ENCODE measurements at regions not wholly inside any gene's neighbourhood (a gene's known extent, or its start where the extent isn't known, plus 50 kb on each side); places are given as distances from the start of the nearest gene placed in this dataset.

- POLR2A ChIA-PET: no interaction called here
- no peaks in the 10 kb centered on the region for H3K36me3 ChIP-seq (ENCODE audit: control insufficient read depth in 4 of 4, insufficient read depth in 4 of 4, low read length in 3 of 4)
- H3K9me3 ChIP-seq (ENCODE audit: control extremely low read depth in 1 of 5, control insufficient read depth in 4 of 5, insufficient read depth in 2 of 5, low read depth in 1 of 5, low read length in 4 of 5): no peaks in the 10 kb centered on the region
- WGBS (ENCODE audit: insufficient coverage): 100% methylated on average over 1 of the region's 4 CpGs
- H3K27ac ChIP-seq (ENCODE audit: insufficient read depth in 1 of 2, low read depth in 1 of 2, low read length in 2 of 2, poor library complexity in 1 of 2, severe bottlenecking in 2 of 2): no peak overlapping the region
- H3K4me3 ChIP-seq (ENCODE audit: control insufficient read depth in 1 of 7, extremely low read depth in 1 of 7, insufficient read depth in 4 of 7, low read depth in 2 of 7, low read length in 6 of 7): no peak overlapping the region
- CTCF ChIA-PET: no interaction called here
- H3K27me3 ChIP-seq (replicated peaks in 2 of 5; ENCODE audit: control insufficient read depth in 4 of 5, insufficient read depth in 5 of 5, low read length in 4 of 5): no peaks in the 10 kb centered on the region
- no peaks in the 10 kb centered on the region for H3K4me1 ChIP-seq (ENCODE audit: control extremely low read depth in 1 of 4, control insufficient read depth in 4 of 4, insufficient read depth in 4 of 4, low read length in 3 of 4)
- DNase-seq: no peak
Measured at GRCh38 chr5:111953351-111954127, 196.5 kb upstream of the NREP start.

- Histone ChIP-seq H3K4me1 (ENCODE audit: control extremely low read depth in 1 of 4, control insufficient read depth in 4 of 4, insufficient read depth in 4 of 4, low read length in 3 of 4) (no peaks in the 10 kb centered on the region), H3K27ac (ENCODE audit: insufficient read depth in 1 of 2, low read depth in 1 of 2, low read length in 2 of 2, poor library complexity in 1 of 2, severe bottlenecking in 2 of 2) (no peak overlapping the region), H3K27me3 (replicated peaks in 2 of 5; ENCODE audit: control insufficient read depth in 4 of 5, insufficient read depth in 5 of 5, low read length in 4 of 5) (no peaks in the 10 kb centered on the region), H3K36me3 (ENCODE audit: control insufficient read depth in 4 of 4, insufficient read depth in 4 of 4, low read length in 3 of 4) (no peaks in the 10 kb centered on the region), H3K9me3 (ENCODE audit: control extremely low read depth in 1 of 5, control insufficient read depth in 4 of 5, insufficient read depth in 2 of 5, low read depth in 1 of 5, low read length in 4 of 5) (no peaks in the 10 kb centered on the region), H3K4me3 (ENCODE audit: control insufficient read depth in 1 of 7, extremely low read depth in 1 of 7, insufficient read depth in 4 of 7, low read depth in 2 of 7, low read length in 6 of 7) (no peak overlapping the region)
- WGBS (ENCODE audit: insufficient coverage): 100% methylated on average over 2 of the region's 2 CpGs
- ChIA-PET POLR2A (no interaction called here), CTCF (no interaction called here)
- no peak for DNase-seq
Measured at GRCh38 chr5:111952555-111952954, 195.6 kb upstream of the NREP start.

GRCh38 chr5:111950660-111951059, 193.7 kb upstream of the NREP start:
- Histone ChIP-seq H3K4me1 (ENCODE audit: control extremely low read depth in 1 of 4, control insufficient read depth in 4 of 4, insufficient read depth in 4 of 4, low read length in 3 of 4) (no peaks in the 10 kb centered on the region), H3K27me3 (replicated peaks in 2 of 5; ENCODE audit: control insufficient read depth in 4 of 5, insufficient read depth in 5 of 5, low read length in 4 of 5) (no peaks in the 10 kb centered on the region), H3K27ac (ENCODE audit: insufficient read depth in 1 of 2, low read depth in 1 of 2, low read length in 2 of 2, poor library complexity in 1 of 2, severe bottlenecking in 2 of 2) (no peak overlapping the region), H3K36me3 (ENCODE audit: control insufficient read depth in 4 of 4, insufficient read depth in 4 of 4, low read length in 3 of 4) (no peaks in the 10 kb centered on the region), H3K9me3 (ENCODE audit: control extremely low read depth in 1 of 5, control insufficient read depth in 4 of 5, insufficient read depth in 2 of 5, low read depth in 1 of 5, low read length in 4 of 5) (no peaks in the 10 kb centered on the region), H3K4me3 (ENCODE audit: control insufficient read depth in 1 of 7, extremely low read depth in 1 of 7, insufficient read depth in 4 of 7, low read depth in 2 of 7, low read length in 6 of 7) (no peak overlapping the region)
- DNase-seq: no peak
- POLR2A ChIA-PET: interaction anchor here (0.7 kb wide), 1 partner anchor 12 kb away, joined by 3 read pairs; no protein-coding TSS in a partner anchor
- CTCF ChIA-PET: interaction anchor here (0.6 kb wide), 1 partner anchor 258 kb away, joined by 3 read pairs; no protein-coding TSS in a partner anchor
- no CpG with 5 or more reads among the region's 1 CpG for WGBS (ENCODE audit: insufficient coverage)

GRCh38 chr5:111948092-111948841, 191.3 kb upstream of the NREP start:
- no peaks in the 10 kb centered on the region for H3K4me1 ChIP-seq (ENCODE audit: control extremely low read depth in 1 of 4, control insufficient read depth in 4 of 4, insufficient read depth in 4 of 4, low read length in 3 of 4)
- CTCF ChIA-PET: no interaction called here
- POLR2A ChIA-PET: no interaction called here
- no peak for DNase-seq
- H3K4me3 ChIP-seq (ENCODE audit: control insufficient read depth in 1 of 7, extremely low read depth in 1 of 7, insufficient read depth in 4 of 7, low read depth in 2 of 7, low read length in 6 of 7): no peak overlapping the region
- H3K36me3 ChIP-seq (ENCODE audit: control insufficient read depth in 4 of 4, insufficient read depth in 4 of 4, low read length in 3 of 4): no peaks in the 10 kb centered on the region
- WGBS (ENCODE audit: insufficient coverage): 100% methylated on average over 2 of the region's 4 CpGs
- H3K27ac ChIP-seq (ENCODE audit: insufficient read depth in 1 of 2, low read depth in 1 of 2, low read length in 2 of 2, poor library complexity in 1 of 2, severe bottlenecking in 2 of 2): no peak overlapping the region
- no peaks in the 10 kb centered on the region for H3K27me3 ChIP-seq (replicated peaks in 2 of 5; ENCODE audit: control insufficient read depth in 4 of 5, insufficient read depth in 5 of 5, low read length in 4 of 5)
- no peaks in the 10 kb centered on the region for H3K9me3 ChIP-seq (ENCODE audit: control extremely low read depth in 1 of 5, control insufficient read depth in 4 of 5, insufficient read depth in 2 of 5, low read depth in 1 of 5, low read length in 4 of 5)

GRCh38 chr5:111946556-111946955, 189.6 kb upstream of the NREP start:
- WGBS (ENCODE audit: insufficient coverage): 86% methylated on average over 2 of the region's 2 CpGs
- H3K4me1 ChIP-seq (ENCODE audit: control extremely low read depth in 1 of 4, control insufficient read depth in 4 of 4, insufficient read depth in 4 of 4, low read length in 3 of 4): no peaks in the 10 kb centered on the region
- no peak for DNase-seq
- no peaks in the 10 kb centered on the region for H3K9me3 ChIP-seq (ENCODE audit: control extremely low read depth in 1 of 5, control insufficient read depth in 4 of 5, insufficient read depth in 2 of 5, low read depth in 1 of 5, low read length in 4 of 5)
- H3K27me3 ChIP-seq (replicated peaks in 2 of 5; ENCODE audit: control insufficient read depth in 4 of 5, insufficient read depth in 5 of 5, low read length in 4 of 5): no peaks in the 10 kb centered on the region
- H3K27ac ChIP-seq (ENCODE audit: insufficient read depth in 1 of 2, low read depth in 1 of 2, low read length in 2 of 2, poor library complexity in 1 of 2, severe bottlenecking in 2 of 2): no peak overlapping the region
- ChIA-PET POLR2A (no interaction called here), CTCF (no interaction called here)
- no peak overlapping the region for H3K4me3 ChIP-seq (ENCODE audit: control insufficient read depth in 1 of 7, extremely low read depth in 1 of 7, insufficient read depth in 4 of 7, low read depth in 2 of 7, low read length in 6 of 7)
- H3K36me3 ChIP-seq (ENCODE audit: control insufficient read depth in 4 of 4, insufficient read depth in 4 of 4, low read length in 3 of 4): no peaks in the 10 kb centered on the region

- 64% methylated on average over 1 of the region's 1 CpG for WGBS (ENCODE audit: insufficient coverage)
- Histone ChIP-seq H3K27me3 (replicated peaks in 2 of 5; ENCODE audit: control insufficient read depth in 4 of 5, insufficient read depth in 5 of 5, low read length in 4 of 5) (no peaks in the 10 kb centered on the region), H3K9me3 (ENCODE audit: control extremely low read depth in 1 of 5, control insufficient read depth in 4 of 5, insufficient read depth in 2 of 5, low read depth in 1 of 5, low read length in 4 of 5) (no peaks in the 10 kb centered on the region), H3K36me3 (ENCODE audit: control insufficient read depth in 4 of 4, insufficient read depth in 4 of 4, low read length in 3 of 4) (no peaks in the 10 kb centered on the region), H3K27ac (ENCODE audit: insufficient read depth in 1 of 2, low read depth in 1 of 2, low read length in 2 of 2, poor library complexity in 1 of 2, severe bottlenecking in 2 of 2) (no peak overlapping the region), H3K4me1 (ENCODE audit: control extremely low read depth in 1 of 4, control insufficient read depth in 4 of 4, insufficient read depth in 4 of 4, low read length in 3 of 4) (no peaks in the 10 kb centered on the region), H3K4me3 (ENCODE audit: control insufficient read depth in 1 of 7, extremely low read depth in 1 of 7, insufficient read depth in 4 of 7, low read depth in 2 of 7, low read length in 6 of 7) (no peak overlapping the region)
- CTCF ChIA-PET: no interaction called here
- no peak for DNase-seq
- POLR2A ChIA-PET: no interaction called here
Measured at GRCh38 chr5:111945535-111945934, 188.5 kb upstream of the NREP start.

GRCh38 chr5:111942661-111943401, 185.8 kb upstream of the NREP start:
- no peak overlapping the region for H3K27ac ChIP-seq (ENCODE audit: insufficient read depth in 1 of 2, low read depth in 1 of 2, low read length in 2 of 2, poor library complexity in 1 of 2, severe bottlenecking in 2 of 2)
- ChIA-PET CTCF (no interaction called here), POLR2A (no interaction called here)
- H3K9me3 ChIP-seq (ENCODE audit: control extremely low read depth in 1 of 5, control insufficient read depth in 4 of 5, insufficient read depth in 2 of 5, low read depth in 1 of 5, low read length in 4 of 5): no peaks in the 10 kb centered on the region
- no peak for DNase-seq
- WGBS (ENCODE audit: insufficient coverage): 100% methylated on average over 1 of the region's 1 CpG
- no peaks in the 10 kb centered on the region for H3K4me1 ChIP-seq (ENCODE audit: control extremely low read depth in 1 of 4, control insufficient read depth in 4 of 4, insufficient read depth in 4 of 4, low read length in 3 of 4)
- H3K36me3 ChIP-seq (ENCODE audit: control insufficient read depth in 4 of 4, insufficient read depth in 4 of 4, low read length in 3 of 4): no peaks in the 10 kb centered on the region
- H3K4me3 ChIP-seq (ENCODE audit: control insufficient read depth in 1 of 7, extremely low read depth in 1 of 7, insufficient read depth in 4 of 7, low read depth in 2 of 7, low read length in 6 of 7): no peak overlapping the region
- H3K27me3 ChIP-seq (replicated peaks in 2 of 5; ENCODE audit: control insufficient read depth in 4 of 5, insufficient read depth in 5 of 5, low read length in 4 of 5): no peaks in the 10 kb centered on the region
